Mesendoderm (in vitro differentiated cells): ENCODE measurements at regions not wholly inside any gene's neighbourhood (a gene's known extent, or its start where the extent isn't known, plus 50 kb on each side); places are given as distances from the start of the nearest gene placed in this dataset.

Source experiments
- DNase-seq: peaks from one replicate; pipeline ENCODE4 v3.0.0; 2013
- H2AK5ac ChIP-seq: 2 replicates; pipeline ENCODE4 v1.6.1; 2013; ENCODE audit warnings: low read length, inconsistent platforms
- H2BK120ac ChIP-seq: 2 replicates; pipeline ENCODE4 v1.6.1; 2013; ENCODE audit warnings: low read depth, mild to moderate bottlenecking, low read length, moderate library complexity, mixed read lengths
- H2BK15ac ChIP-seq: replicated peaks from 2 replicates; pipeline ENCODE4 v1.6.1; 2013; ENCODE audit warnings: low read depth, mild to moderate bottlenecking, moderate library complexity
- H2BK5ac ChIP-seq: 2 replicates; pipeline ENCODE4 v1.6.1; 2013; ENCODE audit warnings: low read length, inconsistent platforms
- H3K18ac ChIP-seq: 2 replicates; pipeline ENCODE4 v1.6.1; 2013; ENCODE audit warnings: mild to moderate bottlenecking, low read length, mixed read lengths
- H3K23ac ChIP-seq: one replicate; pipeline ENCODE4 v1.6.1; 2013; ENCODE audit warnings: low read length
- H3K27ac ChIP-seq: 2 replicates; pipeline ENCODE4 v1.5.1; 2013; ENCODE audit warnings: low read depth, mild to moderate bottlenecking, inconsistent platforms, low read length, moderate library complexity
- H3K27me3 ChIP-seq: 2 replicates; pipeline ENCODE4 v1.6.1; 2013; ENCODE audit warnings: low read length, control low read depth, mild to moderate bottlenecking, inconsistent platforms; ENCODE audit not compliant: insufficient read depth, poor library complexity
- H3K36me3 ChIP-seq: 2 replicates; pipeline ENCODE4 v1.6.1; 2013; ENCODE audit warnings: low read length, inconsistent platforms; ENCODE audit not compliant: control insufficient read depth, insufficient read depth
- H3K4ac ChIP-seq: one replicate; pipeline ENCODE4 v1.6.1; 2013; ENCODE audit warnings: low read depth, mild to moderate bottlenecking, low read length, moderate library complexity
- H3K4me1 ChIP-seq: 2 replicates; pipeline ENCODE4 v1.6.1; 2013; ENCODE audit warnings: low read depth, low read length, inconsistent platforms; ENCODE audit not compliant: control insufficient read depth
- H3K4me2 ChIP-seq: 2 replicates; pipeline ENCODE4 v1.6.1; 2013; ENCODE audit warnings: low read length
- H3K4me3 ChIP-seq: 2 replicates; pipeline ENCODE4 v1.5.1; 2013; ENCODE audit warnings: mild to moderate bottlenecking, low read length
- H3K56ac ChIP-seq: one replicate; pipeline ENCODE4 v1.6.1; 2013; ENCODE audit warnings: low read length
- H3K79me1 ChIP-seq: 2 replicates; pipeline ENCODE4 v1.6.1; 2013; ENCODE audit warnings: low read length, inconsistent platforms
- H3K79me2 ChIP-seq: 2 replicates; pipeline ENCODE4 v1.6.1; 2013; ENCODE audit warnings: mild to moderate bottlenecking, low read length; ENCODE audit not compliant: control insufficient read depth, insufficient read depth
- H3K9ac ChIP-seq: 2 replicates; pipeline ENCODE4 v1.6.1; 2013; ENCODE audit warnings: low read length, inconsistent platforms
- H4K5ac ChIP-seq: one replicate; pipeline ENCODE4 v1.6.1; 2013; ENCODE audit warnings: low read length
- H4K8ac ChIP-seq: one replicate; pipeline ENCODE4 v1.6.1; 2013; ENCODE audit warnings: low read depth, mild to moderate bottlenecking, control low read depth, low read length, moderate library complexity
- WGBS: extraction: QIAGEN DNeasy Blood & Tissue Kit; methylation state at CpG from one replicate; pipeline ENCODE4 v1.1.7; 2013; ENCODE audit warnings: low lambda C conversion rate, missing lambda C conversion rate; ENCODE audit not compliant: insufficient coverage; ENCODE audit errors: extremely low coverage; 5-methylcytosine and 5-hydroxymethylcytosine counted together

DNA sequence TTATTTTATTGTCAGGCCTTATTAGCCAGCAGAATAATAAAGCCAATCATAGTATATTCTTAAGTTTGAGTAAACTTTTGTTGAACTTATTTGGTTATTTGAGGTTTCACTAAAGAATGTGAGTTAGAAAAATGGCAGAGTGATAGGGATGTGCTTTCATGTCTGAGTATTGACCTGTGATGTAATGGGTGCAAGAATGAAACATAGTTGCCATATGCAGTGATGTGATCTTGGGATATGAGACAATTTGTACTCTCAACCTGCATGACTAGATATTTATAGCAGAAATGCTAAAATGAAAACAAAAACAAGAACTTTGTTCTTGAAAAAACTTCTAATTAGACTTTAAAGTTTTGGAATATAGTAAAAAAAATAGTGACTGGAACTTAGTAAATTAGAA lies 97.9 kb downstream of the DISP1 start:
- H3K4ac ChIP-seq, result no peak overlapping the region
- H3K4me1 ChIP-seq, result peaks cover 3% of the 10 kb centered on the region
- H2BK5ac ChIP-seq, result no peak overlapping the region
- H3K4me2 ChIP-seq, result no peak overlapping the region
- no peaks in the 10 kb centered on the region for H3K27me3 ChIP-seq
- no peak overlapping the region for H3K4me3 ChIP-seq
- no peak overlapping the region for H3K56ac ChIP-seq
- H3K18ac ChIP-seq, result no peak overlapping the region
- H4K8ac ChIP-seq, result no peak overlapping the region
- H3K79me2 ChIP-seq, result no peaks in the 10 kb centered on the region
- H2BK120ac ChIP-seq, result no peak overlapping the region
- H3K36me3 ChIP-seq, result no peaks in the 10 kb centered on the region
- no peak overlapping the region for H2BK15ac ChIP-seq
- no peaks in the 10 kb centered on the region for H3K79me1 ChIP-seq
- H3K27ac ChIP-seq, result no peak overlapping the region
- H3K9ac ChIP-seq, result no peak overlapping the region
- H3K23ac ChIP-seq, result no peak overlapping the region
- H4K5ac ChIP-seq, result no peak overlapping the region
- H2AK5ac ChIP-seq, result no peak overlapping the region
- no peak for DNase-seq

GRCh38 chr1:222914861-222915632 lies 100.2 kb downstream of the DISP1 start:
- Histone ChIP-seq H3K56ac (no peak overlapping the region), H3K27me3 (no peaks in the 10 kb centered on the region), H3K4me3 (no peak overlapping the region), H3K9ac (no peak overlapping the region), H3K4ac (no peak overlapping the region), H3K18ac (no peak overlapping the region), H3K36me3 (no peaks in the 10 kb centered on the region), H4K5ac (no peak overlapping the region), H3K27ac (no peak overlapping the region), H3K79me2 (no peaks in the 10 kb centered on the region), H2BK5ac (no peak overlapping the region), H3K23ac (no peak overlapping the region), H2BK120ac (no peak overlapping the region), H3K4me2 (no peak overlapping the region), H4K8ac (no peak overlapping the region), H3K4me1 (no peaks in the 10 kb centered on the region), H2AK5ac (no peak overlapping the region), H2BK15ac (no peak overlapping the region), H3K79me1 (no peaks in the 10 kb centered on the region)
- WGBS, result no CpG with 5 or more reads among the region's 2 CpGs
- no peak for DNase-seq

GRCh38 chr1:222916100-222916499 lies 101.3 kb downstream of the DISP1 start:
- no CpG with 5 or more reads among the region's 3 CpGs for WGBS
- DNase-seq, result no peak
- Histone ChIP-seq H3K18ac (no peak overlapping the region), H3K4me2 (no peak overlapping the region), H3K79me2 (no peaks in the 10 kb centered on the region), H2BK15ac (no peak overlapping the region), H2AK5ac (no peak overlapping the region), H2BK5ac (no peak overlapping the region), H3K79me1 (no peaks in the 10 kb centered on the region), H4K8ac (no peak overlapping the region), H3K23ac (no peak overlapping the region), H2BK120ac (no peak overlapping the region), H3K27ac (no peak overlapping the region), H3K4me3 (peak overlapping the region; percentile 7), H3K56ac (no peak overlapping the region), H3K4ac (no peak overlapping the region), H3K9ac (no peak overlapping the region), H3K27me3 (no peaks in the 10 kb centered on the region), H3K36me3 (no peaks in the 10 kb centered on the region), H3K4me1 (no peaks in the 10 kb centered on the region), H4K5ac (no peak overlapping the region)

GRCh38 chr1:222918801-222919477 lies 104.1 kb downstream of the DISP1 start:
- H3K4me1 ChIP-seq, result no peaks in the 10 kb centered on the region
- DNase-seq, result no peak
- H4K5ac ChIP-seq, result no peak overlapping the region
- H3K36me3 ChIP-seq, result no peaks in the 10 kb centered on the region
- no peak overlapping the region for H3K4me2 ChIP-seq
- H2BK5ac ChIP-seq, result no peak overlapping the region
- H2BK120ac ChIP-seq, result no peak overlapping the region
- no peaks in the 10 kb centered on the region for H3K27me3 ChIP-seq
- H2BK15ac ChIP-seq, result no peak overlapping the region
- no peak overlapping the region for H3K4me3 ChIP-seq
- H3K9ac ChIP-seq, result no peak overlapping the region
- H3K79me1 ChIP-seq, result no peaks in the 10 kb centered on the region
- H3K27ac ChIP-seq, result no peak overlapping the region
- H3K79me2 ChIP-seq, result no peaks in the 10 kb centered on the region
- H3K18ac ChIP-seq, result no peak overlapping the region
- H3K23ac ChIP-seq, result no peak overlapping the region
- H3K56ac ChIP-seq, result no peak overlapping the region
- no peak overlapping the region for H2AK5ac ChIP-seq
- no peak overlapping the region for H3K4ac ChIP-seq
- no CpG with 5 or more reads among the region's 14 CpGs for WGBS
- H4K8ac ChIP-seq, result no peak overlapping the region

- Histone ChIP-seq H4K5ac (no peak overlapping the region), H3K9ac (no peak overlapping the region), H3K18ac (no peak overlapping the region), H2BK120ac (no peak overlapping the region), H3K27me3 (no peaks in the 10 kb centered on the region), H3K79me2 (no peaks in the 10 kb centered on the region), H3K4me3 (no peak overlapping the region), H3K56ac (no peak overlapping the region), H3K23ac (no peak overlapping the region), H4K8ac (no peak overlapping the region), H3K27ac (no peak overlapping the region), H2BK5ac (no peak overlapping the region), H3K4ac (no peak overlapping the region), H3K36me3 (no peaks in the 10 kb centered on the region), H3K79me1 (no peaks in the 10 kb centered on the region), H3K4me1 (no peaks in the 10 kb centered on the region), H3K4me2 (no peak overlapping the region), H2BK15ac (no peak overlapping the region), H2AK5ac (no peak overlapping the region)
- WGBS, result no CpG with 5 or more reads among the region's 5 CpGs
- DNase-seq, result no peak
These were observed 104.6 kb downstream of the DISP1 start for GRCh38 chr1:222919478-222919865.

GRCh38 chr1:222920169-222920568 lies 105.3 kb downstream of the DISP1 start:
- Histone ChIP-seq H3K4ac (no peak overlapping the region), H3K18ac (no peak overlapping the region), H3K4me1 (no peaks in the 10 kb centered on the region), H2BK120ac (no peak overlapping the region), H3K79me1 (no peaks in the 10 kb centered on the region), H3K27ac (no peak overlapping the region), H3K9ac (no peak overlapping the region), H4K8ac (no peak overlapping the region), H2BK15ac (no peak overlapping the region), H3K27me3 (no peaks in the 10 kb centered on the region), H3K79me2 (no peaks in the 10 kb centered on the region), H2BK5ac (no peak overlapping the region), H3K56ac (no peak overlapping the region), H3K4me2 (no peak overlapping the region), H3K23ac (no peak overlapping the region), H3K36me3 (no peaks in the 10 kb centered on the region), H2AK5ac (no peak overlapping the region), H3K4me3 (no peak overlapping the region), H4K5ac (no peak overlapping the region)
- no peak for DNase-seq
